ENCODE measurements at regions not wholly inside any gene's neighbourhood (a gene's known extent, or its start where the extent isn't known, plus 50 kb on each side); places are given as distances from the start of the nearest gene placed in this dataset.

- TF ChIP-seq CTCF (IDR thresholded peaks at IDR 0.05), result no peak
- TF ChIP-seq EP300 (IDR thresholded peaks at IDR 0.05; ENCODE audit: low read depth), result no peak
These were observed 691.9 kb upstream of the SLITRK6 start for GRCh38 chr13:86491121-86491520.

Measured in transverse colon (tissue), 3 donors.